SH-SY5Y (cell line): ENCODE measurements at regions not wholly inside any gene's neighbourhood (a gene's known extent, or its start where the extent isn't known, plus 50 kb on each side); places are given as distances from the start of the nearest gene placed in this dataset.

Source experiments
- GATA2 ChIP-seq: IDR thresholded peaks from 2 replicates; pipeline ENCODE4 v1.6.1; 2011; ENCODE audit warnings: mild to moderate bottlenecking, low read depth, low read length
- GATA3 ChIP-seq: IDR thresholded peaks from 2 replicates; pipeline ENCODE4 v1.6.1; 2011; ENCODE audit warnings: low read depth, mild to moderate bottlenecking, low read length, moderate library complexity

GRCh38 chr7:54072710-54073109 is 469.5 kb upstream of the VSTM2A start:
- TF ChIP-seq GATA2 = no peak
- no peak for TF ChIP-seq GATA3
